ENCODE measurements at regions not wholly inside any gene's neighbourhood (a gene's known extent, or its start where the extent isn't known, plus 50 kb on each side); places are given as distances from the start of the nearest gene placed in this dataset.
"Not testable (repeated sequence)": the region's sequence is repeated elsewhere in the genome, so short reads cannot be mapped to it uniquely, and the experiment has no call there.

DNA sequence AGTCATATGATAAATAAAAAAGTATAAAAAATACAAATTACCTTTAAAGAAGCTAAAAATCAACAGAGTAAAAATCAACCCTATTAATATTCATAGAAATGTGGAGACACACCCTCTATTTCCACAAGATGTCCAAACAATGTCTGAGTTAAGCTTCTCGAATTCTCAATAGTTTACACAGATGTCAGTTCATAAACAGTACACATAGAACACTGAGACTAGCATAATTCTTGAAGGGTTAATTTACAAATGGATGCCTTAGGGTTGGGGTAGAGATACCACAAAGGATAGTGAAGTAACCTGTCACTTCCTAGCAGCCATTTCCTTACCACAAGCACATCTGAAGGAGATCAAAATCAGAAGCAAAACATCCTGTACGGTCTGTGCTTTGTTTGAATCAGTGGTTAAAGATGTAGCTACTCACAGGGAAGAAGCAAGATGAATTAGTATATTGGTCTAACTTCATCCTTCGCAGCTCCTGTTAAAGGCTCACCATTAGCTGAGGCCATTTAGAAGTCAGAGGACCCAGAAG is 2393.9 kb downstream of the ARAP2 start:
- Mint-ChIP-seq H3K9me3 (peaks cover 0 to 9% (median 2%) of the 10 kb centered on the region in 7 donors), H3K4me3 (no peak overlapping the region)
- no peak for DNase-seq

DNA sequence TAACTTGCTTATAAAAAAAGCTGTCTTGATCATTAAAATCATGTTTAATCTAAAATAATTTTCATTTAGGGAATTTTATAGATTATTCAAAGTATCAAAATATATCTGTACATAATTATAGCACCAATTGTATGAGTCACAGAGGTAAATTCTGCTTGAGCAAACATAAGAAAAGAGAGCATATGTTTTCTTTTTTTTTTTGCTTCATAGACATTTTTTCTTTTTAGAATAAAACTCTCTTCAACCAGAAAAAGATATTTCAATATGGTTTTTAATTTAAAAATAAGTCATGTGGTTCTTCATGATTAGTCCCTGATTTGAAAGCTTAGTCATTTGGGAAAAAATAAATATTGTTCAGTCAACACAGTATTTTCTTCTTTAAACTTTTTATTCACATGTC is 2390.6 kb downstream of the ARAP2 start:
- H3K27me3 Mint-ChIP-seq (ENCODE audit: low read depth in 3 of 3); H3K4me1 ChIP-seq (ENCODE audit: control insufficient read depth in 1 of 2, insufficient read depth in 2 of 2, low read length in 2 of 2); H3K9me3 Mint-ChIP-seq; H3K4me3 ChIP-seq (replicated peaks in 1 of 3; ENCODE audit: low read depth in 2 of 3, low read length in 3 of 3); H3K9me3 ChIP-seq (replicated peaks in 1 of 2; ENCODE audit: control insufficient read depth in 1 of 2, insufficient read depth in 1 of 2, low read length in 2 of 2); H3K27ac Mint-ChIP-seq; H3K4me1 Mint-ChIP-seq; H4K20me1 ChIP-seq (ENCODE audit: insufficient read depth, low read length); H3K9ac ChIP-seq (ENCODE audit: insufficient read depth, low read length, poor library complexity, severe bottlenecking); H3K36me3 Mint-ChIP-seq; H2AFZ ChIP-seq (ENCODE audit: insufficient read depth, low read depth, low read length, poor library complexity, severe bottlenecking); H3K4me2 ChIP-seq (replicated peaks; ENCODE audit: extremely low read depth, low read length, poor library complexity, severe bottlenecking); H3K27ac ChIP-seq (ENCODE audit: low read depth in 1 of 2, low read length in 2 of 2); H3K4me3 Mint-ChIP-seq; H3K36me3 ChIP-seq (replicated peaks in 1 of 2; ENCODE audit: control insufficient read depth in 1 of 2, insufficient read depth in 2 of 2, low read length in 2 of 2); DNase-seq; H3K27me3 ChIP-seq (ENCODE audit: control insufficient read depth in 2 of 2, insufficient read depth in 2 of 2, low read length in 2 of 2); intact Hi-C loops (cut with micrococcal nuclease); H3K79me2 ChIP-seq (ENCODE audit: insufficient read depth, low read length): not testable (repeated sequence)

More for the DNA sequence above, 2393.9 kb downstream of the ARAP2 start:
- H3K4me2 ChIP-seq (replicated peaks; ENCODE audit: extremely low read depth, low read length, poor library complexity, severe bottlenecking) = no peak overlapping the region
- WGBS (ENCODE audit: insufficient coverage) = 57% methylated on average over 1 of the region's 3 CpGs
- H3K9me3 ChIP-seq (replicated peaks in 1 of 2; ENCODE audit: control insufficient read depth in 1 of 2, insufficient read depth in 1 of 2, low read length in 2 of 2) = peaks cover 0 to 4% of the 10 kb centered on the region in 2 donors
- intact Hi-C loops (cut with micrococcal nuclease) = no loop called here
- H3K9ac ChIP-seq (ENCODE audit: insufficient read depth, low read length, poor library complexity, severe bottlenecking) = no peak overlapping the region
- no peaks in the 10 kb centered on the region for H3K27me3 Mint-ChIP-seq (ENCODE audit: low read depth in 3 of 3)
- H3K4me1 ChIP-seq (ENCODE audit: control insufficient read depth in 1 of 2, insufficient read depth in 2 of 2, low read length in 2 of 2) = no peaks in the 10 kb centered on the region
- H3K27ac ChIP-seq (ENCODE audit: low read depth in 1 of 2, low read length in 2 of 2) = no peak overlapping the region
- no peak overlapping the region for H3K27ac Mint-ChIP-seq
- H3K79me2 ChIP-seq (ENCODE audit: insufficient read depth, low read length) = no peaks in the 10 kb centered on the region
- TF ChIP-seq, protein P1, sequence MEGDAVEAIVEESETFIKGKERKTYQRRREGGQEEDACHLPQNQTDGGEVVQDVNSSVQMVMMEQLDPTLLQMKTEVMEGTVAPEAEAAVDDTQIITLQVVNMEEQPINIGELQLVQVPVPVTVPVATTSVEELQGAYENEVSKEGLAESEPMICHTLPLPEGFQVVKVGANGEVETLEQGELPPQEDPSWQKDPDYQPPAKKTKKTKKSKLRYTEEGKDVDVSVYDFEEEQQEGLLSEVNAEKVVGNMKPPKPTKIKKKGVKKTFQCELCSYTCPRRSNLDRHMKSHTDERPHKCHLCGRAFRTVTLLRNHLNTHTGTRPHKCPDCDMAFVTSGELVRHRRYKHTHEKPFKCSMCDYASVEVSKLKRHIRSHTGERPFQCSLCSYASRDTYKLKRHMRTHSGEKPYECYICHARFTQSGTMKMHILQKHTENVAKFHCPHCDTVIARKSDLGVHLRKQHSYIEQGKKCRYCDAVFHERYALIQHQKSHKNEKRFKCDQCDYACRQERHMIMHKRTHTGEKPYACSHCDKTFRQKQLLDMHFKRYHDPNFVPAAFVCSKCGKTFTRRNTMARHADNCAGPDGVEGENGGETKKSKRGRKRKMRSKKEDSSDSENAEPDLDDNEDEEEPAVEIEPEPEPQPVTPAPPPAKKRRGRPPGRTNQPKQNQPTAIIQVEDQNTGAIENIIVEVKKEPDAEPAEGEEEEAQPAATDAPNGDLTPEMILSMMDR (IDR thresholded peaks at IDR 0.05) = no peak
- no peaks in the 10 kb centered on the region for H3K36me3 Mint-ChIP-seq
- H3K4me1 Mint-ChIP-seq = no peaks in the 10 kb centered on the region
- no peaks in the 10 kb centered on the region for H3K27me3 ChIP-seq (ENCODE audit: control insufficient read depth in 2 of 2, insufficient read depth in 2 of 2, low read length in 2 of 2)
- H2AFZ ChIP-seq (ENCODE audit: insufficient read depth, low read depth, low read length, poor library complexity, severe bottlenecking) = no peak overlapping the region
- no peaks in the 10 kb centered on the region for H3K36me3 ChIP-seq (replicated peaks in 1 of 2; ENCODE audit: control insufficient read depth in 1 of 2, insufficient read depth in 2 of 2, low read length in 2 of 2)
- no peaks in the 10 kb centered on the region for H4K20me1 ChIP-seq (ENCODE audit: insufficient read depth, low read length)
- no peak overlapping the region for H3K4me3 ChIP-seq (replicated peaks in 1 of 3; ENCODE audit: low read depth in 2 of 3, low read length in 3 of 3)
